Naive thymus-derived CD8-positive, alpha-beta T cell (primary cell): ENCODE measurements at regions not wholly inside any gene's neighbourhood (a gene's known extent, or its start where the extent isn't known, plus 50 kb on each side); places are given as distances from the start of the nearest gene placed in this dataset.
"Not testable (repeated sequence)": the region's sequence is repeated elsewhere in the genome, so short reads cannot be mapped to it uniquely, and the experiment has no call there.

Experiments used
- ATAC-seq, 2 donors: fragments of 150-1000 bp; cut with Tn5 transposase in 1 of 2; sonication (Bioruptor Pico), chemical (Tn5 transposase) in 1 of 2; 1 replicate in 1 of 2; 2 replicates in 1 of 2; pipeline ENCODE4 v1.10.0; 2021; ENCODE audit warnings: mild to moderate bottlenecking in 2 of 2, moderate library complexity in 2 of 2
- POLR2A ChIA-PET: fragments of 350-600 bp; sonication (Branson Sonifier 250); formaldehyde crosslinking; loops from one replicate; lab custom pipeline; 2021; ENCODE audit warnings: antibody characterized with exemption; lab: Charles Lee
- DNase-seq, 10 donors: peaks; one replicate each; pipeline versions ENCODE4 v3.0.0 to v3.0.0-alpha.2; 2020 to 2022
- H3K27ac Mint-ChIP-seq, 10 donors: one replicate each; pipeline ENCODE4 v1.8.0; 2020 to 2022; ENCODE audit warnings: mild to moderate bottlenecking in 10 of 10, mixed read lengths in 10 of 10, moderate library complexity in 4 of 10, inconsistent platforms in 1 of 10
- H3K27me3 Mint-ChIP-seq, 5 donors: one replicate each; pipeline ENCODE4 v1.8.0; 2021 to 2022; ENCODE audit warnings: mixed read lengths in 5 of 5
- H3K36me3 Mint-ChIP-seq, 3 donors: one replicate each; pipeline ENCODE4 v1.8.0; 2020 to 2022; ENCODE audit warnings: mixed read lengths in 3 of 3, mild to moderate bottlenecking in 2 of 3, inconsistent platforms in 1 of 3
- H3K4me1 Mint-ChIP-seq, 4 donors: one replicate each; pipeline ENCODE4 v1.8.0; 2021 to 2022; ENCODE audit warnings: mixed read lengths in 4 of 4
- H3K4me3 Mint-ChIP-seq, 10 donors: one replicate each; pipeline ENCODE4 v1.8.0; 2020 to 2022; ENCODE audit warnings: mild to moderate bottlenecking in 10 of 10, mixed read lengths in 10 of 10, moderate library complexity in 6 of 10, inconsistent platforms in 1 of 10
- H3K9me3 Mint-ChIP-seq, 9 donors: one replicate each; pipeline ENCODE4 v1.8.0; 2020 to 2022; ENCODE audit warnings: mixed read lengths in 9 of 9, mild to moderate bottlenecking in 3 of 9, inconsistent platforms in 1 of 9, moderate library complexity in 1 of 9

GRCh38 chr7:142440906-142441411 is 183.1 kb upstream of the PRSS58 start:
- peak; percentile 54 to 62 for ATAC-seq
- Mint-ChIP-seq H3K27me3 (peaks cover 0 to 7% (median 0%) of the 10 kb centered on the region in 5 donors), H3K36me3 (no peaks in the 10 kb centered on the region), H3K27ac (peak overlapping the region in 2 of 10 donors; percentile 46 to 61), H3K4me1 (peaks cover 21 to 55% (median 40%) of the 10 kb centered on the region in 4 donors), H3K4me3 (peak overlapping the region in 6 of 10 donors; percentile 7 to 51 (median 27)), H3K9me3 (peaks cover 0 to 3% (median 0%) of the 10 kb centered on the region in 9 donors)
- POLR2A ChIA-PET, result interaction anchor here (0.7 to 1.6 kb wide), 2 partner anchors 11 to 356 kb away, joined by 3 read pairs; no protein-coding TSS in a partner anchor
- no peak for DNase-seq

- DNase-seq (no peak), ATAC-seq (peak in 1 of 2 donors; percentile 31)
- Mint-ChIP-seq H3K4me1 (peaks cover 25 to 61% (median 46%) of the 10 kb centered on the region in 4 donors), H3K4me3 (peak overlapping the region in 5 of 10 donors; percentile 26 to 57 (median 30)), H3K9me3 (peaks cover 0 to 7% (median 0%) of the 10 kb centered on the region in 9 donors), H3K36me3 (no peaks in the 10 kb centered on the region), H3K27me3 (peaks cover 0 to 7% (median 0%) of the 10 kb centered on the region in 5 donors), H3K27ac (peak overlapping the region in 4 of 10 donors; percentile 5 to 61 (median 54))
- POLR2A ChIA-PET, result interaction anchor here (0.7 to 1.6 kb wide), 4 partner anchors 12 to 371 kb away, joined by 3 to 5 read pairs (median 4); no protein-coding TSS in a partner anchor
Observed at GRCh38 chr7:142440219-142440905, 182.5 kb upstream of the PRSS58 start.

DNA sequence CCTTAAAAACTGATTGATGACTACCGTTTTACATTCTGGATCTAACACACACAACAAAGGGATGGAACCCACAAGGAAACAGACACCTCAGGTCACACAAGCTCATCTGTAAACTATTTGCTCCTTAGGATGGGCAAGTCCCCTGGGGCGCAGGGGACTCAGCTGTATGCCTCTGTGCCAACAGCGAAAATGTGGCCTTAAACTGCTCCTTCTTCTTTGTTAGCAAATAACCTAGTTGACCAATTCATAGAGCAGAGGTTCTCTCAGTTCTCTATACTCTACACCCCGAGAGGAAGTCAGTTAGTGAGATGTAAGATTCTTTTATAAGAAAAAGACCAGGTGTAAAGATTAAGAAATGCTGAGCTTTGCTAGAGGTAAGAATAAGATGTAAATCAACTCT is 181.9 kb upstream of the PRSS58 start:
- DNase-seq, result no peak
- POLR2A ChIA-PET, result interaction anchor here (0.6 to 1.2 kb wide), 3 partner anchors 31 to 533 kb away, joined by 4 to 10 read pairs (median 5); no protein-coding TSS in a partner anchor
- ATAC-seq, result no peak
- Mint-ChIP-seq H3K27me3 (peaks cover 0 to 3% (median 0%) of the 10 kb centered on the region in 5 donors), H3K9me3 (peaks cover 0 to 7% (median 0%) of the 10 kb centered on the region in 9 donors), H3K4me3 (peak overlapping the region in 2 of 10 donors; percentile 30 to 57), H3K36me3 (no peaks in the 10 kb centered on the region), H3K4me1 (peaks cover 21 to 60% (median 44%) of the 10 kb centered on the region in 4 donors), H3K27ac (peak overlapping the region in 1 of 10 donors; percentile 60)

DNA sequence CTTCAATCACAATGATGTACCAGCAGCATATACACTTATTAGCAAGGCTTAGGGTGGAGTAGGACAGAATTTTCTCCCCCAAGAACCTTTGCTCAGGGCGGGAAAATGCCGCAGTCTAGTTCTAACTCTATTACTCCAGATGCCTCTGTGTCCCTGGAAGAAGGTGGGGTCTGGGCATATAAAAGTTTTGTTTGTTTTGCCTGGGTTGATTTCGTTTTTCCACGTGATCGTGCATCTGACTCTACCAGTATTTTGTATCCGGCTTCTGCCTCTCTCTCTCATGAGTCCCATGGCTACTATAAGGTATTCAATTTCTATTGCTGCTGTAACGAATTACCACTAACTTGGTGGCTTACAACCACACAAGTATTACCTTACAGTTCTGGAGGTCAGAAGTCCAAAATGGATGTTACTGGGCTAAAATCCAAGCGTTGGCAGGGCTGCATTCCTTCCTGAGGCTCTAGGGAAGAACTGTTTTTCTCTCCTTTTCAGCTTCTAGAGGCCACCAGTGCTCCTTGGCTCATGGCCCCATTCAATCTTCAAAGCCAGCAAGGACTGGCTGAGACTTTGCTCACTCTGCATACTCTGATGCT is 181.2 kb upstream of the PRSS58 start:
- peak overlapping the region in 1 of 10 donors; percentile 61 for H3K27ac Mint-ChIP-seq
- no peak for DNase-seq
- POLR2A ChIA-PET, result interaction anchor here (1.2 kb wide), 1 partner anchor 32 kb away, joined by 4 read pairs; no protein-coding TSS in a partner anchor
- H3K4me1 Mint-ChIP-seq, result peaks cover 25 to 66% (median 50%) of the 10 kb centered on the region in 4 donors
- H3K4me3 Mint-ChIP-seq, result no peak overlapping the region
- peaks cover 0 to 3% (median 0%) of the 10 kb centered on the region in 5 donors for H3K27me3 Mint-ChIP-seq
- H3K9me3 Mint-ChIP-seq, result peaks cover 0 to 7% (median 0%) of the 10 kb centered on the region in 9 donors
- H3K36me3 Mint-ChIP-seq, result no peaks in the 10 kb centered on the region
- ATAC-seq, result no peak

DNA sequence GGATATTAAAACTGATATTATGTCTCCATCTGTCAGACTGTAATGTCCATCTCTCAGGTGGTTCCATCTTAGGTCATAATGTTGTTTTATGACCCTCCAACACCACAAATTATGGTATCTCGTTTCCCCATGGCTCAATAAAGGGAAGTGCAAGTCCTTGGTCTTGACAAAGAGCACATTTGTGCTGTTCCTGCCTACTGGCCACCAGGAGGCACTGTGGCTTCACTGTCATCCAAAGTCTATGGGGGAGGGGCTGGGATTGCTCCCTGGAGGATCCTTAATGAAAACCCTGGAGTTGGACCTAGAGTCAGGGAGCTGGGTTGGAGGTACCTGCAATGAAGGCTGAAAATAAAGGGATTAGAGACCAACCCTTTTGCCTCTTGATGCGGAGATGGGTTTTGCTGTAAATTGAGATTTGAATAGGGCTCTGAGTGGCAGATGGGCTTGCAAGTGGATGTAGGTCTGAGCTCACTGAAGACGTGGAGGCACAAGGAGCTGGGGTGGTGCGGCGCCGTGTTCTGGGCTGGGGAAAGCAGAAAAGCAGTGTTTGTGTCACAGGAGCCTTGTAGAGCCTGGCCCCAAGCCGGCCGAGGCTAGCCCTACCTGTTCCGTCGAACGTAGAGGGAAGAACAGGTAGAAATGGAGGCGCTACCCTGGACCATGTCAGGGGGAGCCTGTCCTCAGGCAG is 180.5 kb upstream of the PRSS58 start:
- POLR2A ChIA-PET, result no interaction called here
- Mint-ChIP-seq H3K27me3 (peaks cover 0 to 3% (median 0%) of the 10 kb centered on the region in 5 donors), H3K27ac (peak overlapping the region in 3 of 10 donors; percentile 2 to 37 (median 5)), H3K9me3 (peaks cover 0 to 7% (median 0%) of the 10 kb centered on the region in 9 donors), H3K36me3 (no peaks in the 10 kb centered on the region), H3K4me3 (no peak overlapping the region), H3K4me1 (peaks cover 29 to 66% (median 50%) of the 10 kb centered on the region in 4 donors)
- DNase-seq (peak in 2 of 10 donors; percentile 21 to 22), ATAC-seq (no peak)

GRCh38 chr7:142437741-142438140 is 179.9 kb upstream of the PRSS58 start:
- H3K4me3 Mint-ChIP-seq, result no peak overlapping the region
- POLR2A ChIA-PET, result no interaction called here
- no peak overlapping the region for H3K27ac Mint-ChIP-seq

DNA sequence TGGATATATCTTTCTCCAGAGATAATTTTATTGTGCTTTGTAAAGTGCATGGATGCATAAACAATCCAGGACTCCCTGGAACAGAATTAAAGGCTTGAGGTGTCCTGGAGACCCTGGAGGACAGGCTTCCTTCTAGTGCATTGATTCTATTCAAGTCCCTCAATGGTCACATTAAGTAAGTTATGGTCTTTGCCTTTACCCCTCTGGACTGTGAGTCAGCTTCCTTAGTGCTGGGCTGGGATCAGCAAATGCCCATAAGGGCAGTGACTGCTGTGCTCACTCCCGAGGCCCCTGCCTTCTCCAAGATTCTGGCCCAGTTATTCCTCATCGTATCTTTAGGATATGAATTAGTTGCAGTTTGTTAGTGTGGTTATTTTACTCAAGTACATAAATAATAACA is 178.7 kb upstream of the PRSS58 start:
- ATAC-seq, result no peak
- H3K4me3 Mint-ChIP-seq, result no peak overlapping the region

More at GRCh38 chr7:142437741-142438140, 179.9 kb upstream of the PRSS58 start:
- no peaks in the 10 kb centered on the region for H3K36me3 Mint-ChIP-seq
- H3K27me3 Mint-ChIP-seq, result peaks cover 0 to 3% (median 0%) of the 10 kb centered on the region in 5 donors
- H3K9me3 Mint-ChIP-seq, result peaks cover 0 to 7% (median 0%) of the 10 kb centered on the region in 9 donors
- H3K4me1 Mint-ChIP-seq, result peaks cover 28 to 61% (median 51%) of the 10 kb centered on the region in 4 donors
- no peak for DNase-seq
- no peak for ATAC-seq

GRCh38 chr7:142435606-142436005 is 177.7 kb upstream of the PRSS58 start:
- DNase-seq, H3K36me3 Mint-ChIP-seq, POLR2A ChIA-PET, ATAC-seq, H3K27me3 Mint-ChIP-seq, H3K9me3 Mint-ChIP-seq: not testable (repeated sequence)
- Mint-ChIP-seq H3K4me1 (peaks cover 20 to 45% (median 41%) of the 10 kb centered on the region in 4 donors), H3K4me3 (peak overlapping the region in 7 of 10 donors; percentile 4 to 77 (median 56)), H3K27ac (peak overlapping the region in 6 of 10 donors; percentile 10 to 87 (median 30))

More for the DNA sequence above, 178.7 kb upstream of the PRSS58 start:
- no peak for DNase-seq
- Mint-ChIP-seq H3K27ac (peak overlapping the region in 2 of 10 donors; percentile 13 to 35), H3K4me1 (peaks cover 27 to 55% (median 50%) of the 10 kb centered on the region in 4 donors), H3K27me3 (peaks cover 0 to 3% (median 0%) of the 10 kb centered on the region in 5 donors), H3K36me3 (no peaks in the 10 kb centered on the region), H3K9me3 (peaks cover 0 to 7% (median 0%) of the 10 kb centered on the region in 9 donors)
- POLR2A ChIA-PET, result no interaction called here

DNA sequence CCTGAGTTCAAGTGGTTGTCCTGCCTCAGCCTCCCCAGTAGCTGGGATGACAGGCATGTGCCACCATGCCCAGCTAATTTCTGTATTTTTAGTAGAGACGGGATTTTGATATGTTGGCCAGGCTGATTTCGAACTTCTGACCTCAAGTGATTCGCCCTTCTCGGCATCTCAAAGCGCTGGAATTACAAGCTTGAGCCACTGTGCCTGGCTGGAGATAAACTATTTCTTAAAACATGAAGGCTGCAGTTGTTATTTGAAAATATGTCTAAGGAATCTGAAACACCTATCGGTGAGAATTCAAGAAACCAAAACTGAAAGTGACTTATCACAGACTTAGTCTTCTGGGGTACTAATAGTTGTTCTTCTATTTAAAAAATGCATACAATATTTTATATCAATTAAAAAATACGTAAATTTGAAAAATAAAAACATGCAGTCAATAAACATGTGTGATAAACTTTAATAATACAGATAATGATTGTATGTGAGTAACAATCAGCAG is 176.9 kb upstream of the PRSS58 start:
- Mint-ChIP-seq H3K27ac (peak overlapping the region; percentile 28 to 93 (median 85)), H3K27me3 (peaks cover 0 to 3% (median 0%) of the 10 kb centered on the region in 5 donors), H3K4me1 (peaks cover 19 to 42% (median 38%) of the 10 kb centered on the region in 4 donors), H3K36me3 (no peaks in the 10 kb centered on the region), H3K9me3 (peaks cover 0 to 7% (median 0%) of the 10 kb centered on the region in 9 donors), H3K4me3 (peak overlapping the region; percentile 77 to 89 (median 82))
- POLR2A ChIA-PET, result interaction anchor here (1.2 to 2.2 kb wide), 3 partner anchors 354 to 374 kb away, joined by 5 to 12 read pairs (median 9); no protein-coding TSS in a partner anchor
- no peak for DNase-seq
- peak; percentile 41 to 43 for ATAC-seq

- Mint-ChIP-seq H3K27ac (peak overlapping the region; percentile 15 to 90 (median 82)), H3K4me1 (peaks cover 19 to 42% (median 36%) of the 10 kb centered on the region in 4 donors), H3K4me3 (peak overlapping the region; percentile 77 to 89 (median 82))
- DNase-seq, H3K36me3 Mint-ChIP-seq, H3K9me3 Mint-ChIP-seq, H3K27me3 Mint-ChIP-seq: not testable (repeated sequence)
- POLR2A ChIA-PET, result interaction anchor here (1.2 to 2.2 kb wide), 3 partner anchors 355 to 375 kb away, joined by 5 to 12 read pairs (median 9); no protein-coding TSS in a partner anchor
- ATAC-seq, result peak; percentile 74 to 77
Observed at GRCh38 chr7:142434133-142434532, 176.3 kb upstream of the PRSS58 start.

GRCh38 chr7:142432377-142432776 is 174.5 kb upstream of the PRSS58 start:
- DNase-seq (no peak), ATAC-seq (no peak)
- Mint-ChIP-seq H3K27me3 (peaks cover 0 to 2% (median 0%) of the 10 kb centered on the region in 5 donors), H3K4me1 (peaks cover 18 to 36% (median 32%) of the 10 kb centered on the region in 4 donors), H3K4me3 (no peak overlapping the region), H3K27ac (peak overlapping the region in 2 of 10 donors; percentile 72 to 73), H3K36me3 (no peaks in the 10 kb centered on the region), H3K9me3 (peaks cover 0 to 7% (median 0%) of the 10 kb centered on the region in 9 donors)
- POLR2A ChIA-PET, result interaction anchor here (2.1 to 2.2 kb wide), 2 partner anchors 365 to 377 kb away, joined by 9 to 12 read pairs; no protein-coding TSS in a partner anchor
